ENCODE measurements at regions not wholly inside any gene's neighbourhood (a gene's known extent, or its start where the extent isn't known, plus 50 kb on each side); places are given as distances from the start of the nearest gene placed in this dataset. TPM values are rescaled to one million over a fixed set of nuclear protein-coding genes. Genes with fewer than 3 reads are reported as not detected.

- no peaks in the 10 kb centered on the region for H3K36me3 ChIP-seq (ENCODE audit: insufficient read depth, low read length)
- no peak overlapping the region for H3K4me3 ChIP-seq (ENCODE audit: low read length)
- H3K9ac ChIP-seq (ENCODE audit: low read depth, low read length), result no peak overlapping the region
- no peaks in the 10 kb centered on the region for H3K9me3 ChIP-seq (replicated peaks; ENCODE audit: low read length)
- no peaks in the 10 kb centered on the region for H3K27me3 ChIP-seq (ENCODE audit: control insufficient read depth, insufficient read depth, low read length)
- no peak overlapping the region for H3K4me2 ChIP-seq (ENCODE audit: low read length)
- H3K4me1 ChIP-seq (ENCODE audit: control insufficient read depth, insufficient read depth, low read length), result no peaks in the 10 kb centered on the region
These were observed 55.6 kb upstream of the RGMA start for GRCh38 chr15:93144463-93145236.

DNA sequence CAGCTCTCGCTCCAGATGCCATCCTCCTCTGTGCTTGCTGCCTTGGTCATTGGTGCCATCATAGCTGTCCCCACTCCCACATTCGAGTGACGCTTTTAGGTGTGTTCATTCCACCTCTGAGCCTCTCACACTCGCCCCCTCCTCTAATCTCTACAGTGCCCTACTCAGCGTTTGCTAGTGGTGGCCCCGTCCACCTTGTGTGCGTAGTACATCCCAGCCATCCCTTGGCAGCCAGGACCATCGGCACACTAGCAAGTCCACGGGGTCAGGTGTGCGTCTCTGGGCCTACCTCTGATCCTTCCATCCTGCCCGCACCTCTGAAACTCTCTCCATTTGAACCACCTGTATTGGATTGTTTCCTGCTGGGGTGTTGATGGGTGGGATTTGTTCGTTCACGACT is 54.2 kb upstream of the RGMA start:
- H3K4me2 ChIP-seq (ENCODE audit: low read length), result no peak overlapping the region
- H3K4me1 ChIP-seq (ENCODE audit: control insufficient read depth, insufficient read depth, low read length), result no peaks in the 10 kb centered on the region
- no peaks in the 10 kb centered on the region for H3K27me3 ChIP-seq (ENCODE audit: control insufficient read depth, insufficient read depth, low read length)
- H3K9ac ChIP-seq (ENCODE audit: low read depth, low read length), result no peak overlapping the region
- H3K36me3 ChIP-seq (ENCODE audit: insufficient read depth, low read length), result no peaks in the 10 kb centered on the region
- H3K4me3 ChIP-seq (ENCODE audit: low read length), result no peak overlapping the region
- H3K9me3 ChIP-seq (replicated peaks; ENCODE audit: low read length), result no peaks in the 10 kb centered on the region

- Histone ChIP-seq H3K4me2 (ENCODE audit: low read length) (no peak overlapping the region), H3K4me1 (ENCODE audit: control insufficient read depth, insufficient read depth, low read length) (no peaks in the 10 kb centered on the region), H3K9ac (ENCODE audit: low read depth, low read length) (no peak overlapping the region), H3K27me3 (ENCODE audit: control insufficient read depth, insufficient read depth, low read length) (no peaks in the 10 kb centered on the region), H3K9me3 (replicated peaks; ENCODE audit: low read length) (no peaks in the 10 kb centered on the region), H3K36me3 (ENCODE audit: insufficient read depth, low read length) (no peaks in the 10 kb centered on the region), H3K4me3 (ENCODE audit: low read length) (no peak overlapping the region)
These were observed 52.4 kb upstream of the RGMA start for GRCh38 chr15:93141371-93141794.

- Histone ChIP-seq H3K36me3 (ENCODE audit: insufficient read depth, low read length) (no peaks in the 10 kb centered on the region), H3K4me1 (ENCODE audit: control insufficient read depth, insufficient read depth, low read length) (no peaks in the 10 kb centered on the region), H3K9me3 (replicated peaks; ENCODE audit: low read length) (no peaks in the 10 kb centered on the region), H3K4me3 (ENCODE audit: low read length) (no peak overlapping the region), H3K27me3 (ENCODE audit: control insufficient read depth, insufficient read depth, low read length) (no peaks in the 10 kb centered on the region), H3K9ac (ENCODE audit: low read depth, low read length) (no peak overlapping the region), H3K4me2 (ENCODE audit: low read length) (no peak overlapping the region)
These were observed 50.4 kb upstream of the RGMA start for GRCh38 chr15:93139436-93139835.

DNA sequence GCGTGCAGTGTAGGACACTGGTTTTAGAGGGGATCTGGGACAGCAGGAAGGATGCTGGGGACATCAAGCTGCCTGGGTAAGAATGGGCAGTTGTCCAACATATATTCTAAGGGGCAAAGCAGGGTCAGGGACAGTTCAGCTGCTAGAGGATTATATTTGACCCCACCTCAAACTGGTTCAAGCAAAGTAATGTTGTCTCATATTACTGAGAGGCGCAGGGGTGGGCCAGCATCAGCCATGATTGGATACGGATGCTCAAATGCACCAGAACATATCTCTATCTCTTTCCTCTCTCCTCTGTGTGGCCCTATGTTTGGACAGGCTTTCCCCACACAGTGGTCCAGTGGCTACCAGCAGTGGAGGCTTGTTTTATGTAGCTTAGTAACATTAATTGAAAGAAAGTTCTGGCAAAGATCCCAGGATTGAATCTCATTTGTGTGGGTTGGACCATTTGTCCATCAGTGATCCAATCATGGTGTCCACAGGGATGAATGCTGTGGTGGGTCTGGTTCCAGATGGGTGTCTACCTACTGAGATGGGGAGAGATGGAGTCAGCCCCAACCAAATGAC is 49.8 kb upstream of the RGMA start:
- Histone ChIP-seq H3K4me2 (ENCODE audit: low read length) (no peak overlapping the region), H3K9me3 (replicated peaks; ENCODE audit: low read length) (no peaks in the 10 kb centered on the region), H3K36me3 (ENCODE audit: insufficient read depth, low read length) (no peaks in the 10 kb centered on the region), H3K4me1 (ENCODE audit: control insufficient read depth, insufficient read depth, low read length) (no peaks in the 10 kb centered on the region), H3K4me3 (ENCODE audit: low read length) (no peak overlapping the region), H3K9ac (ENCODE audit: low read depth, low read length) (no peak overlapping the region), H3K27me3 (ENCODE audit: control insufficient read depth, insufficient read depth, low read length) (no peaks in the 10 kb centered on the region)

Small RNA genes lying in the stretch of these regions (small RNA-seq; reads per million reads assigned to genes)
- gene AC103996.1 (not detected), gene AC112693.2 (not detected)
